ENCODE measurements at regions not wholly inside any gene's neighbourhood (a gene's known extent, or its start where the extent isn't known, plus 50 kb on each side); places are given as distances from the start of the nearest gene placed in this dataset.

GRCh38 chr15:70199540-70200410 lies 102.1 kb upstream of the TLE3 start:
- no peak for DNase-seq (ENCODE audit: low spot score)

- DNase-seq (ENCODE audit: low spot score) = no peak
Measured at GRCh38 chr15:70199124-70199482, 101.4 kb upstream of the TLE3 start.

GRCh38 chr15:70198441-70199123 lies 100.9 kb upstream of the TLE3 start:
- DNase-seq (ENCODE audit: low spot score) = no peak

GRCh38 chr15:70197945-70198361 lies 100.2 kb upstream of the TLE3 start:
- no peak for DNase-seq (ENCODE audit: low spot score)

- DNase-seq (ENCODE audit: low spot score) = peak; percentile 50
Measured at GRCh38 chr15:70197318-70197944, 99.7 kb upstream of the TLE3 start.

GRCh38 chr15:70196372-70197316 lies 98.9 kb upstream of the TLE3 start:
- DNase-seq (ENCODE audit: low spot score) = peak; percentile 56

GRCh38 chr15:70195587-70196305 lies 98.0 kb upstream of the TLE3 start:
- DNase-seq (ENCODE audit: low spot score) = peak; percentile 61

GRCh38 chr15:70195171-70195570 lies 97.5 kb upstream of the TLE3 start:
- no peak for DNase-seq (ENCODE audit: low spot score)

- DNase-seq (ENCODE audit: low spot score) = no peak
Measured at GRCh38 chr15:70194266-70194665, 96.5 kb upstream of the TLE3 start.

GRCh38 chr15:70193734-70194133 lies 96.0 kb upstream of the TLE3 start:
- no peak for DNase-seq (ENCODE audit: low spot score)

- no peak for DNase-seq (ENCODE audit: low spot score)
Measured at GRCh38 chr15:70192490-70192889, 94.8 kb upstream of the TLE3 start.

- DNase-seq (ENCODE audit: low spot score) = no peak
Measured at GRCh38 chr15:70192041-70192440, 94.3 kb upstream of the TLE3 start.

GRCh38 chr15:70190965-70191364 lies 93.2 kb upstream of the TLE3 start:
- no peak for DNase-seq (ENCODE audit: low spot score)

GRCh38 chr15:70189826-70190695 lies 92.3 kb upstream of the TLE3 start:
- DNase-seq (ENCODE audit: low spot score) = no peak

GRCh38 chr15:70188286-70188685 lies 90.6 kb upstream of the TLE3 start:
- DNase-seq (ENCODE audit: low spot score) = no peak

GRCh38 chr15:70187331-70187730 lies 89.6 kb upstream of the TLE3 start:
- DNase-seq (ENCODE audit: low spot score) = no peak

- no peak for DNase-seq (ENCODE audit: low spot score)
Measured at GRCh38 chr15:70186152-70186551, 88.4 kb upstream of the TLE3 start.

- no peak for DNase-seq (ENCODE audit: low spot score)
Measured at GRCh38 chr15:70185251-70185711, 87.6 kb upstream of the TLE3 start.

- no peak for DNase-seq (ENCODE audit: low spot score)
Measured at GRCh38 chr15:70182858-70183695, 85.4 kb upstream of the TLE3 start.

Data from kidney tubule cell (primary cell).